Fibroblast of lung (primary cell): ENCODE measurements at regions not wholly inside any gene's neighbourhood (a gene's known extent, or its start where the extent isn't known, plus 50 kb on each side); places are given as distances from the start of the nearest gene placed in this dataset.

Experiments
- DNase-seq, 2 donors: peaks; one replicate each; pipeline versions ENCODE4 v3.0.0 to v3.0.0-alpha.2; 2010; ENCODE audit warnings: low read depth in 2 of 2
- H2AFZ ChIP-seq: 2 replicates; pipeline ENCODE4 v1.5.1; 2012; ENCODE audit warnings: low read length, control low read depth, inconsistent platforms
- H3K27ac ChIP-seq: 2 replicates; pipeline ENCODE4 v1.5.1; 2011; ENCODE audit warnings: low read length, control low read depth; ENCODE audit not compliant: insufficient read depth
- H3K27me3 ChIP-seq: 2 replicates; pipeline ENCODE4 v1.5.1; 2011; ENCODE audit warnings: mild to moderate bottlenecking, low read length; ENCODE audit not compliant: control insufficient read depth, insufficient read depth
- H3K36me3 ChIP-seq: 2 replicates; pipeline ENCODE4 v1.5.1; 2011; ENCODE audit warnings: low read length; ENCODE audit not compliant: control insufficient read depth, insufficient read depth
- H3K4me1 ChIP-seq: 2 replicates; pipeline ENCODE4 v1.5.1; 2011; ENCODE audit warnings: low read length; ENCODE audit not compliant: control insufficient read depth, insufficient read depth; ENCODE audit errors: extremely low read depth
- H3K4me2 ChIP-seq: 2 replicates; pipeline ENCODE4 v1.5.1; 2011; ENCODE audit warnings: low read length, control low read depth; ENCODE audit not compliant: insufficient read depth; ENCODE audit errors: extremely low read depth
- H3K4me3 ChIP-seq, 4 experiments: fragments of 200-600 bp in 1 of 4; sonication (generic) in 1 of 4; replicated peaks in 1 of 4; 2 replicates each; pipeline ENCODE4 v1.5.1; 2011 to 2016; ENCODE audit warnings: low read length in 4 of 4, low read depth in 3 of 4, mild to moderate bottlenecking in 3 of 4, control low read depth in 2 of 4, inconsistent platforms in 1 of 4, mixed read lengths in 1 of 4; ENCODE audit not compliant: insufficient read depth in 1 of 4; ENCODE audit errors: control extremely low read depth in 1 of 4
- H3K79me2 ChIP-seq: 2 replicates; pipeline ENCODE4 v1.5.1; 2012; ENCODE audit warnings: mild to moderate bottlenecking, low read length, inconsistent platforms; ENCODE audit not compliant: control insufficient read depth, insufficient read depth
- H3K9ac ChIP-seq: 2 replicates; pipeline ENCODE4 v1.5.1; 2011; ENCODE audit warnings: mild to moderate bottlenecking, low read length, control low read depth; ENCODE audit not compliant: insufficient read depth
- H3K9me3 ChIP-seq: 2 replicates; pipeline ENCODE4 v1.5.1; 2012; ENCODE audit warnings: low read depth, low read length; ENCODE audit not compliant: control insufficient read depth, insufficient read depth
- H4K20me1 ChIP-seq: 2 replicates; pipeline ENCODE4 v1.5.1; 2011; ENCODE audit warnings: low read length; ENCODE audit not compliant: control insufficient read depth, insufficient read depth; ENCODE audit errors: extremely low read depth
- EZH2 ChIP-seq: IDR thresholded peaks from 2 replicates; pipeline ENCODE4 v1.5.1; 2012; ENCODE audit warnings: low read length, control low read depth, mild to moderate bottlenecking; ENCODE audit errors: missing control alignments
- TF ChIP-seq, protein P1 (sequence below), 2 donors: IDR thresholded peaks in 1 of 2; conservative IDR thresholded peaks in 1 of 2; 1 replicate in 1 of 2; 2 replicates in 1 of 2; pipeline ENCODE4 v1.5.1; 2011 to 2012; ENCODE audit warnings: low read length in 2 of 2, control low read depth in 1 of 2, inconsistent platforms in 1 of 2, low read depth in 1 of 2, mild to moderate bottlenecking in 1 of 2

GRCh38 chr10:4587466-4587865 lies 238.5 kb upstream of the AKR1E2 start:
- H3K79me2 ChIP-seq, result no peaks in the 10 kb centered on the region
- no peak overlapping the region for H2AFZ ChIP-seq
- no peak for DNase-seq
- no peaks in the 10 kb centered on the region for H4K20me1 ChIP-seq
- no peaks in the 10 kb centered on the region for H3K9me3 ChIP-seq
- no peaks in the 10 kb centered on the region for H3K27me3 ChIP-seq
- TF ChIP-seq EZH2, result no peak
- TF ChIP-seq, protein P1, sequence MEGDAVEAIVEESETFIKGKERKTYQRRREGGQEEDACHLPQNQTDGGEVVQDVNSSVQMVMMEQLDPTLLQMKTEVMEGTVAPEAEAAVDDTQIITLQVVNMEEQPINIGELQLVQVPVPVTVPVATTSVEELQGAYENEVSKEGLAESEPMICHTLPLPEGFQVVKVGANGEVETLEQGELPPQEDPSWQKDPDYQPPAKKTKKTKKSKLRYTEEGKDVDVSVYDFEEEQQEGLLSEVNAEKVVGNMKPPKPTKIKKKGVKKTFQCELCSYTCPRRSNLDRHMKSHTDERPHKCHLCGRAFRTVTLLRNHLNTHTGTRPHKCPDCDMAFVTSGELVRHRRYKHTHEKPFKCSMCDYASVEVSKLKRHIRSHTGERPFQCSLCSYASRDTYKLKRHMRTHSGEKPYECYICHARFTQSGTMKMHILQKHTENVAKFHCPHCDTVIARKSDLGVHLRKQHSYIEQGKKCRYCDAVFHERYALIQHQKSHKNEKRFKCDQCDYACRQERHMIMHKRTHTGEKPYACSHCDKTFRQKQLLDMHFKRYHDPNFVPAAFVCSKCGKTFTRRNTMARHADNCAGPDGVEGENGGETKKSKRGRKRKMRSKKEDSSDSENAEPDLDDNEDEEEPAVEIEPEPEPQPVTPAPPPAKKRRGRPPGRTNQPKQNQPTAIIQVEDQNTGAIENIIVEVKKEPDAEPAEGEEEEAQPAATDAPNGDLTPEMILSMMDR (conservative IDR thresholded peaks at IDR 0.05 in 1 of 2, IDR thresholded peaks at IDR 0.05 in 1 of 2; ENCODE audit: low read depth in 1 of 2, low read length in 2 of 2), result no peak
- H3K4me2 ChIP-seq, result no peak overlapping the region
- H3K4me1 ChIP-seq, result no peaks in the 10 kb centered on the region
- H3K4me3 ChIP-seq, result no peak overlapping the region
- no peak overlapping the region for H3K9ac ChIP-seq
- no peaks in the 10 kb centered on the region for H3K36me3 ChIP-seq
- no peak overlapping the region for H3K27ac ChIP-seq

- no peak overlapping the region for H3K27ac ChIP-seq
- no peaks in the 10 kb centered on the region for H4K20me1 ChIP-seq
- no peak overlapping the region for H3K9ac ChIP-seq
- H3K4me1 ChIP-seq, result no peaks in the 10 kb centered on the region
- no peaks in the 10 kb centered on the region for H3K79me2 ChIP-seq
- H3K36me3 ChIP-seq, result no peaks in the 10 kb centered on the region
- H2AFZ ChIP-seq, result no peak overlapping the region
- TF ChIP-seq, protein P1 (conservative IDR thresholded peaks at IDR 0.05 in 1 of 2, IDR thresholded peaks at IDR 0.05 in 1 of 2; ENCODE audit: low read depth in 1 of 2, low read length in 2 of 2), result no peak
- no peak for TF ChIP-seq EZH2
- H3K4me3 ChIP-seq, result no peak overlapping the region
- no peak overlapping the region for H3K4me2 ChIP-seq
- no peaks in the 10 kb centered on the region for H3K9me3 ChIP-seq
- H3K27me3 ChIP-seq, result no peaks in the 10 kb centered on the region
- peak; percentile 38 to 65 for DNase-seq
Measured at GRCh38 chr10:4586776-4587175, 239.2 kb upstream of the AKR1E2 start.

DNA sequence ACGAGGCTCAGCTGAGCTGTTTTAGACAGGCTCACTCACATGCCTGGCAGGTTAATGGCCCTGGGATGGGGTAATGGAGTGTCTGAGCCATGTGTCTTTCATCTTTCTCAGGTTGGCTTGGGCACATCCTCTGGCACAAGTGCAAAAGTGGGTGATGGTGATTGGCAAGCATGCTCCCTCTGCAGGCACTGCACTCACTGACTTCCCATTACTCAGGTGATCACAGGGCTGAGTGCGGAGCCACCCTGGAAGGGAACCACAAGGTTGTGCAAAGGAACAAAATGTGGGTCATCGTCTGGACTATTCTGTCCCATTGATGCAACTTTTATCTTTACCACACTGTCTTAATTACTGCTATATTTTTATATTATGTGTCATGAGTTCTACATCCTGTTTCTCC lies 244.1 kb upstream of the AKR1E2 start:
- no peaks in the 10 kb centered on the region for H3K4me1 ChIP-seq
- H2AFZ ChIP-seq, result no peak overlapping the region
- no peak overlapping the region for H3K27ac ChIP-seq
- no peak overlapping the region for H3K9ac ChIP-seq
- no peaks in the 10 kb centered on the region for H3K36me3 ChIP-seq
- TF ChIP-seq, protein P1 (conservative IDR thresholded peaks at IDR 0.05 in 1 of 2, IDR thresholded peaks at IDR 0.05 in 1 of 2; ENCODE audit: low read depth in 1 of 2, low read length in 2 of 2), result no peak
- no peak for TF ChIP-seq EZH2
- H3K4me2 ChIP-seq, result no peak overlapping the region
- DNase-seq, result no peak
- H3K27me3 ChIP-seq, result no peaks in the 10 kb centered on the region
- H3K4me3 ChIP-seq, result no peak overlapping the region
- no peaks in the 10 kb centered on the region for H3K9me3 ChIP-seq
- no peaks in the 10 kb centered on the region for H4K20me1 ChIP-seq
- no peaks in the 10 kb centered on the region for H3K79me2 ChIP-seq
